Central memory CD8-positive, alpha-beta T cell (primary cell): ENCODE measurements at regions not wholly inside any gene's neighbourhood (a gene's known extent, or its start where the extent isn't known, plus 50 kb on each side); places are given as distances from the start of the nearest gene placed in this dataset.

ENCODE experiments used
- ATAC-seq: fragments of 150-1000 bp; cut with Tn5 transposase; replicated peaks from 2 replicates; pipeline ENCODE4 v1.10.0; 2022; ENCODE audit warnings: mild to moderate bottlenecking, moderate FRiP score, moderate number of reproducible peaks; ENCODE audit not compliant: poor library complexity, severe bottlenecking; ENCODE audit errors: extremely low read depth
- DNase-seq, 2 donors: peaks; one replicate each; pipeline ENCODE4 v3.0.0; 2021; ENCODE audit warnings: low spot score in 2 of 2
- H3K27ac Mint-ChIP-seq: one replicate; pipeline ENCODE4 v1.8.0; 2022; ENCODE audit warnings: low read depth, mild to moderate bottlenecking, moderate library complexity, mixed read lengths
- H3K27me3 Mint-ChIP-seq: one replicate; pipeline ENCODE4 v1.8.0; 2022; ENCODE audit warnings: mixed read lengths
- H3K36me3 Mint-ChIP-seq: one replicate; pipeline ENCODE4 v1.8.0; 2022; ENCODE audit warnings: mild to moderate bottlenecking, moderate library complexity, mixed read lengths; ENCODE audit not compliant: insufficient read depth
- H3K4me1 Mint-ChIP-seq: one replicate; pipeline ENCODE4 v1.8.0; 2022; ENCODE audit warnings: mixed read lengths
- H3K4me3 Mint-ChIP-seq: one replicate; pipeline ENCODE4 v1.8.0; 2022; ENCODE audit warnings: mild to moderate bottlenecking, moderate library complexity, mixed read lengths
- H3K9me3 Mint-ChIP-seq: one replicate; pipeline ENCODE4 v1.8.0; 2022; ENCODE audit warnings: mixed read lengths

GRCh38 chr14:28895389-28895788, 128.8 kb downstream of the FOXG1 start:
- Mint-ChIP-seq H3K4me3 (no peak overlapping the region), H3K27ac (no peak overlapping the region), H3K9me3 (peaks cover 5% of the 10 kb centered on the region), H3K27me3 (no peaks in the 10 kb centered on the region), H3K36me3 (no peaks in the 10 kb centered on the region), H3K4me1 (no peaks in the 10 kb centered on the region)
- no peak for DNase-seq
- ATAC-seq: no peak

GRCh38 chr14:28896337-28896736, 129.8 kb downstream of the FOXG1 start:
- Mint-ChIP-seq H3K4me1 (no peaks in the 10 kb centered on the region), H3K4me3 (no peak overlapping the region), H3K27ac (no peak overlapping the region), H3K9me3 (peaks cover 5% of the 10 kb centered on the region), H3K36me3 (no peaks in the 10 kb centered on the region), H3K27me3 (no peaks in the 10 kb centered on the region)
- no peak for ATAC-seq
- no peak for DNase-seq

- no peak overlapping the region for H3K4me3 Mint-ChIP-seq
- ATAC-seq: no peak
- no peak overlapping the region for H3K27ac Mint-ChIP-seq
- no peaks in the 10 kb centered on the region for H3K27me3 Mint-ChIP-seq
- H3K4me1 Mint-ChIP-seq: no peaks in the 10 kb centered on the region
- peaks cover 11% of the 10 kb centered on the region for H3K9me3 Mint-ChIP-seq
- H3K36me3 Mint-ChIP-seq: no peaks in the 10 kb centered on the region
- DNase-seq: no peak
Measured at GRCh38 chr14:28901631-28902030, 135.0 kb downstream of the FOXG1 start.

- Mint-ChIP-seq H3K36me3 (no peaks in the 10 kb centered on the region), H3K4me3 (no peak overlapping the region), H3K9me3 (peaks cover 11% of the 10 kb centered on the region), H3K27me3 (no peaks in the 10 kb centered on the region), H3K27ac (no peak overlapping the region), H3K4me1 (no peaks in the 10 kb centered on the region)
- ATAC-seq (no peak), DNase-seq (no peak)
Measured at GRCh38 chr14:28902930-28903329, 136.3 kb downstream of the FOXG1 start.

GRCh38 chr14:28911521-28911920, 144.9 kb downstream of the FOXG1 start:
- Mint-ChIP-seq H3K4me1 (no peaks in the 10 kb centered on the region), H3K36me3 (peaks cover 1% of the 10 kb centered on the region), H3K9me3 (peaks cover 42% of the 10 kb centered on the region), H3K4me3 (no peak overlapping the region), H3K27me3 (no peaks in the 10 kb centered on the region), H3K27ac (no peak overlapping the region)
- DNase-seq (no peak), ATAC-seq (no peak)

- ATAC-seq (no peak), DNase-seq (no peak)
- Mint-ChIP-seq H3K27ac (no peak overlapping the region), H3K36me3 (peaks cover 1% of the 10 kb centered on the region), H3K9me3 (peaks cover 47% of the 10 kb centered on the region), H3K4me1 (no peaks in the 10 kb centered on the region), H3K4me3 (no peak overlapping the region), H3K27me3 (no peaks in the 10 kb centered on the region)
Measured at GRCh38 chr14:28913056-28913455, 146.5 kb downstream of the FOXG1 start.

GRCh38 chr14:28926122-28926521, 159.5 kb downstream of the FOXG1 start:
- Mint-ChIP-seq H3K36me3 (no peaks in the 10 kb centered on the region), H3K4me3 (no peak overlapping the region), H3K27ac (no peak overlapping the region), H3K4me1 (no peaks in the 10 kb centered on the region), H3K27me3 (no peaks in the 10 kb centered on the region), H3K9me3 (peaks cover 16% of the 10 kb centered on the region)
- ATAC-seq (no peak), DNase-seq (no peak)

GRCh38 chr14:28931999-28932398, 165.4 kb downstream of the FOXG1 start:
- ATAC-seq (no peak), DNase-seq (no peak)
- no peak overlapping the region for H3K4me3 Mint-ChIP-seq
- H3K27me3 Mint-ChIP-seq: no peaks in the 10 kb centered on the region
- peaks cover 30% of the 10 kb centered on the region for H3K9me3 Mint-ChIP-seq
- no peaks in the 10 kb centered on the region for H3K4me1 Mint-ChIP-seq
- no peak overlapping the region for H3K27ac Mint-ChIP-seq
- no peaks in the 10 kb centered on the region for H3K36me3 Mint-ChIP-seq

GRCh38 chr14:28936601-28937000, 170.0 kb downstream of the FOXG1 start:
- ATAC-seq (no peak), DNase-seq (no peak)
- Mint-ChIP-seq H3K9me3 (peaks cover 29% of the 10 kb centered on the region), H3K4me1 (no peaks in the 10 kb centered on the region), H3K27ac (no peak overlapping the region), H3K36me3 (no peaks in the 10 kb centered on the region), H3K4me3 (no peak overlapping the region), H3K27me3 (no peaks in the 10 kb centered on the region)

- H3K36me3 Mint-ChIP-seq: no peaks in the 10 kb centered on the region
- H3K4me3 Mint-ChIP-seq: no peak overlapping the region
- H3K9me3 Mint-ChIP-seq: peaks cover 3% of the 10 kb centered on the region
- ATAC-seq (no peak), DNase-seq (no peak)
- no peaks in the 10 kb centered on the region for H3K27me3 Mint-ChIP-seq
- no peaks in the 10 kb centered on the region for H3K4me1 Mint-ChIP-seq
- H3K27ac Mint-ChIP-seq: no peak overlapping the region
Measured at GRCh38 chr14:28941758-28942157, 175.2 kb downstream of the FOXG1 start.

- Mint-ChIP-seq H3K9me3 (peaks cover 13% of the 10 kb centered on the region), H3K27ac (no peak overlapping the region), H3K4me3 (no peak overlapping the region), H3K36me3 (no peaks in the 10 kb centered on the region), H3K4me1 (no peaks in the 10 kb centered on the region), H3K27me3 (no peaks in the 10 kb centered on the region)
- DNase-seq (no peak), ATAC-seq (no peak)
Measured at GRCh38 chr14:28944605-28945004, 178.0 kb downstream of the FOXG1 start.

- DNase-seq: no peak
- H3K4me3 Mint-ChIP-seq: no peak overlapping the region
- H3K9me3 Mint-ChIP-seq: peaks cover 17% of the 10 kb centered on the region
- ATAC-seq: no peak
- no peak overlapping the region for H3K27ac Mint-ChIP-seq
- H3K36me3 Mint-ChIP-seq: no peaks in the 10 kb centered on the region
- no peaks in the 10 kb centered on the region for H3K4me1 Mint-ChIP-seq
- H3K27me3 Mint-ChIP-seq: no peaks in the 10 kb centered on the region
Measured at GRCh38 chr14:28946267-28946666, 179.7 kb downstream of the FOXG1 start.

GRCh38 chr14:28949503-28949902, 182.9 kb downstream of the FOXG1 start:
- no peaks in the 10 kb centered on the region for H3K4me1 Mint-ChIP-seq
- DNase-seq (no peak), ATAC-seq (no peak)
- no peaks in the 10 kb centered on the region for H3K36me3 Mint-ChIP-seq
- H3K27ac Mint-ChIP-seq: no peak overlapping the region
- peaks cover 24% of the 10 kb centered on the region for H3K9me3 Mint-ChIP-seq
- H3K4me3 Mint-ChIP-seq: no peak overlapping the region
- no peaks in the 10 kb centered on the region for H3K27me3 Mint-ChIP-seq

- H3K27me3 Mint-ChIP-seq: no peaks in the 10 kb centered on the region
- ATAC-seq: no peak
- no peaks in the 10 kb centered on the region for H3K4me1 Mint-ChIP-seq
- no peak for DNase-seq
- H3K27ac Mint-ChIP-seq: no peak overlapping the region
- peaks cover 29% of the 10 kb centered on the region for H3K9me3 Mint-ChIP-seq
- no peak overlapping the region for H3K4me3 Mint-ChIP-seq
- H3K36me3 Mint-ChIP-seq: no peaks in the 10 kb centered on the region
Measured at GRCh38 chr14:28952161-28952560, 185.6 kb downstream of the FOXG1 start.
